ENCODE measurements at regions not wholly inside any gene's neighbourhood (a gene's known extent, or its start where the extent isn't known, plus 50 kb on each side); places are given as distances from the start of the nearest gene placed in this dataset.

DNA sequence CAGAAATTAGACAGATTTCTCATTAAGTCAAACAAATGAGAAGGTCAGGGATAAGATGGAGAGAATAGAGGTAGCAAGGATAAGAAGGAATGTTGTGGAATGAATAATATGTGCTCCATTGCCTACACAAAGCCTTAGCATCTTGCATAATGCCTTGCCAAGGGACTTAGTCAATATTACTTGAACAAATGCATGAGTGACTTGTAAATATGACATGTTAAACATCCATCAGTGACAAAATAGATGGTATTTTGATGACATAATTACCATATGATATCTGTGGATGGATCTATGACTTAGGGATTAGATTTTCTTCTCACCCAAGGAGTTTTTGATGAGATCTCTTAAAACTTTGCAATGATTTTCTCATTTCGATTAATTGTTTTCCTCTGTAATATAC, 194.1 kb upstream of the RASSF8 start:
- H3K4me3 ChIP-seq (ENCODE audit: low read length, poor library complexity, severe bottlenecking), result no peak overlapping the region
- no peaks in the 10 kb centered on the region for H3F3A ChIP-seq (ENCODE audit: low read depth)
- H3K4me2 ChIP-seq (ENCODE audit: low read depth, low read length, poor library complexity, severe bottlenecking), result no peak overlapping the region
- no peaks in the 10 kb centered on the region for H3K9me2 ChIP-seq (replicated peaks; ENCODE audit: low read depth, low read length)
- no peaks in the 10 kb centered on the region for H4K20me1 ChIP-seq (ENCODE audit: insufficient read depth, low read length, poor library complexity, severe bottlenecking)
- H3K4me1 ChIP-seq (ENCODE audit: insufficient read depth, low read length, poor library complexity, severe bottlenecking), result no peaks in the 10 kb centered on the region
- no peaks in the 10 kb centered on the region for H3K9me3 ChIP-seq (ENCODE audit: insufficient read depth, low read depth, low read length)
- H2AFZ ChIP-seq (ENCODE audit: low read length), result no peak overlapping the region
- TF ChIP-seq CTCF (conservative IDR thresholded peaks at IDR 0.05; ENCODE audit: low read length) (no peak), EZH2phosphoT487 (IDR thresholded peaks at IDR 0.05; ENCODE audit: borderline replicate concordance) (no peak)
- no peaks in the 10 kb centered on the region for H3K27me3 ChIP-seq (ENCODE audit: insufficient read depth, low read length, poor library complexity, severe bottlenecking)
- H3K79me2 ChIP-seq (ENCODE audit: insufficient read depth, low read length), result no peaks in the 10 kb centered on the region
- H3K36me3 ChIP-seq (ENCODE audit: insufficient read depth, low read length), result no peaks in the 10 kb centered on the region
- no peak overlapping the region for H3K9ac ChIP-seq (ENCODE audit: low read depth, low read length, poor library complexity, severe bottlenecking)

GRCh38 chr12:25764892-25765291, 193.6 kb upstream of the RASSF8 start:
- Histone ChIP-seq H3K9ac (ENCODE audit: low read depth, low read length, poor library complexity, severe bottlenecking) (no peak overlapping the region), H3K36me3 (ENCODE audit: insufficient read depth, low read length) (no peaks in the 10 kb centered on the region), H2AFZ (ENCODE audit: low read length) (no peak overlapping the region), H3K79me2 (ENCODE audit: insufficient read depth, low read length) (no peaks in the 10 kb centered on the region), H3K4me1 (ENCODE audit: insufficient read depth, low read length, poor library complexity, severe bottlenecking) (no peaks in the 10 kb centered on the region), H3K27me3 (ENCODE audit: insufficient read depth, low read length, poor library complexity, severe bottlenecking) (no peaks in the 10 kb centered on the region), H3K9me3 (ENCODE audit: insufficient read depth, low read depth, low read length) (no peaks in the 10 kb centered on the region), H3K9me2 (replicated peaks; ENCODE audit: low read depth, low read length) (no peaks in the 10 kb centered on the region), H3K4me3 (ENCODE audit: low read length, poor library complexity, severe bottlenecking) (no peak overlapping the region), H3F3A (ENCODE audit: low read depth) (no peaks in the 10 kb centered on the region), H3K4me2 (ENCODE audit: low read depth, low read length, poor library complexity, severe bottlenecking) (no peak overlapping the region), H4K20me1 (ENCODE audit: insufficient read depth, low read length, poor library complexity, severe bottlenecking) (no peaks in the 10 kb centered on the region)
- TF ChIP-seq EZH2phosphoT487 (IDR thresholded peaks at IDR 0.05; ENCODE audit: borderline replicate concordance) (no peak), CTCF (conservative IDR thresholded peaks at IDR 0.05; ENCODE audit: low read length) (no peak)

GRCh38 chr12:25767606-25768005, 190.9 kb upstream of the RASSF8 start:
- no peak overlapping the region for H3K9ac ChIP-seq (ENCODE audit: low read depth, low read length, poor library complexity, severe bottlenecking)
- no peaks in the 10 kb centered on the region for H3K79me2 ChIP-seq (ENCODE audit: insufficient read depth, low read length)
- peaks cover 11% of the 10 kb centered on the region for H3K4me1 ChIP-seq (ENCODE audit: insufficient read depth, low read length, poor library complexity, severe bottlenecking)
- no peaks in the 10 kb centered on the region for H4K20me1 ChIP-seq (ENCODE audit: insufficient read depth, low read length, poor library complexity, severe bottlenecking)
- no peak overlapping the region for H2AFZ ChIP-seq (ENCODE audit: low read length)
- H3K4me3 ChIP-seq (ENCODE audit: low read length, poor library complexity, severe bottlenecking), result no peak overlapping the region
- H3K9me2 ChIP-seq (replicated peaks; ENCODE audit: low read depth, low read length), result no peaks in the 10 kb centered on the region
- no peak overlapping the region for H3K4me2 ChIP-seq (ENCODE audit: low read depth, low read length, poor library complexity, severe bottlenecking)
- TF ChIP-seq CTCF (conservative IDR thresholded peaks at IDR 0.05; ENCODE audit: low read length) (no peak), EZH2phosphoT487 (IDR thresholded peaks at IDR 0.05; ENCODE audit: borderline replicate concordance) (no peak)
- no peaks in the 10 kb centered on the region for H3K27me3 ChIP-seq (ENCODE audit: insufficient read depth, low read length, poor library complexity, severe bottlenecking)
- no peaks in the 10 kb centered on the region for H3K36me3 ChIP-seq (ENCODE audit: insufficient read depth, low read length)
- no peaks in the 10 kb centered on the region for H3F3A ChIP-seq (ENCODE audit: low read depth)
- no peaks in the 10 kb centered on the region for H3K9me3 ChIP-seq (ENCODE audit: insufficient read depth, low read depth, low read length)

All from Loucy (cell line).